GM18505 (cell line): ENCODE measurements at regions not wholly inside any gene's neighbourhood (a gene's known extent, or its start where the extent isn't known, plus 50 kb on each side); places are given as distances from the start of the nearest gene placed in this dataset.

ENCODE experiments used
- ATAC-seq: cut with Tn5 transposase; IDR thresholded peaks from one replicate; pipeline ENCODE4 v1.9.1; 2021; ENCODE audit not compliant: unreplicated experiment
- POLR2A ChIP-seq: IDR thresholded peaks from 4 replicates; pipeline ENCODE4 v1.6.1; 2011; ENCODE audit warnings: borderline replicate concordance; ENCODE audit not compliant: insufficient read depth, insufficient read length; ENCODE audit errors: extremely low read depth

DNA sequence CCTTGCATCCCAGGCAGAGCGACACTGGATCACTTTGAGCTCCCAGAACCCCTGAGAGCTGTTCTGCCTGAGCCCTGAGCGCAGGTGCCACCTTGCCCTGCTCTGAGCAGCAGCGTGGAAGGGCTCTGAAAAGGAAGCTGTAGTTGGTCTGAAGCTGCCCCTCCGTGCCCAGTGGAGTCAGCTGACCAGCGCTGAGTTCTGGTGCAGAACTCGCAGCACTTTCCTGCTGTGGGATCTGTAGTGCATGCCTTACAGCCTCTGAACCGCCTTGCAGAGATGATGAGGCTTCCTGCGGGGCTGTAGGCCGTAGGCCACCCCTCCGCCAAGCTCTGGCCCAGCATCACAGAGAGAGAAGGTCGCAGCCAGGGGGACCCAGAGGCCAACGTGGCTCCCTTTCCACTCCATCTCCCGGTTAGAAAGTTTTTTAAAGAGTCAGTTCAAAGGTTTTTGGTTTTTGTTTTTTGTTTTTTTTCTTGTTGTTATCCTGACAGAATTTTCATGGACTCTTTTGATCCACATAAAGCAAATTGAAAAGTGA lies 158.3 kb upstream of the CST7 start:
- no peak for ATAC-seq
- no peak for TF ChIP-seq POLR2A

DNA sequence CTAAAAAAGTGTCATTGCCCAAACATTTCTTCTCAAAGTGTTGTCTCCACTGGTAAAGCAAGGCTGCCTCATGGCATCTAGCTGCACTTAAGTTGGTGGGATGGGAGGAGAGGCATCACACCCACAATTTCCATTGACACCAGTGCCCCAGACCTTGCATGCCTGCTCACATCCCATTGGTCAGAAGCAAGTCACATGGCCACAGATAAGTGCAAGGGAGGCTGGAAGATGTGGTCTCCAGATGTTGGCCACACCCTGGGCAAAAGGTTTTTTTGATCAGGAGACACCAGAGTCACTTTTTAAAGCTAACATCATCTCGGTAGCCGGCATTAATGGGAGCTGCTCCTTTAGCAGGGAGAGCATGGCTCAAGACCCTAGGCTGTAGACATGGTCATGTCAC lies 157.1 kb upstream of the CST7 start:
- no peak for TF ChIP-seq POLR2A
- ATAC-seq: no peak

- no peak for ATAC-seq
- TF ChIP-seq POLR2A: no peak
Measured at GRCh38 chr20:24792641-24793495, 156.2 kb upstream of the CST7 start.

- no peak for ATAC-seq
- no peak for TF ChIP-seq POLR2A
Measured at GRCh38 chr20:24795436-24795835, 153.6 kb upstream of the CST7 start.

GRCh38 chr20:24796236-24796635 lies 152.8 kb upstream of the CST7 start:
- TF ChIP-seq POLR2A: no peak
- ATAC-seq: no peak

DNA sequence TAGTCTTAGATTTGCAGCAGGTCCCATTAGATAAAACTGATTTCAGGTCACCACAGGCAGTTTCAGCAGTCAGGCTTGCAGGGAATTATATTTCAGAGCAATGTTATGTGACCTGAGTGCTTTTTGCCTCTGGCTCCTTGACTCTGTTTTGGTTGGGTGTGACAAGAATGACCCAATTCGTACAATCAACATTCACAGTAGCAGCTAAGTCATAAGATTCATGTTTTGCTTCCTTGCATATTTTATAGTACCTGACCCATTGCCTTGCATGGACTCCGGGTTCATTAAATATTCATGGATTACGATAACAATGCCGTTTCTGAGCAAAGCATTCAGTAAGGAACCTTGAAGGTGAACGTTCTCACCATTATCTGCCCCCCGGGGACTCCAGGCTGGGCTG lies 152.0 kb upstream of the CST7 start:
- no peak for TF ChIP-seq POLR2A
- ATAC-seq: no peak

DNA sequence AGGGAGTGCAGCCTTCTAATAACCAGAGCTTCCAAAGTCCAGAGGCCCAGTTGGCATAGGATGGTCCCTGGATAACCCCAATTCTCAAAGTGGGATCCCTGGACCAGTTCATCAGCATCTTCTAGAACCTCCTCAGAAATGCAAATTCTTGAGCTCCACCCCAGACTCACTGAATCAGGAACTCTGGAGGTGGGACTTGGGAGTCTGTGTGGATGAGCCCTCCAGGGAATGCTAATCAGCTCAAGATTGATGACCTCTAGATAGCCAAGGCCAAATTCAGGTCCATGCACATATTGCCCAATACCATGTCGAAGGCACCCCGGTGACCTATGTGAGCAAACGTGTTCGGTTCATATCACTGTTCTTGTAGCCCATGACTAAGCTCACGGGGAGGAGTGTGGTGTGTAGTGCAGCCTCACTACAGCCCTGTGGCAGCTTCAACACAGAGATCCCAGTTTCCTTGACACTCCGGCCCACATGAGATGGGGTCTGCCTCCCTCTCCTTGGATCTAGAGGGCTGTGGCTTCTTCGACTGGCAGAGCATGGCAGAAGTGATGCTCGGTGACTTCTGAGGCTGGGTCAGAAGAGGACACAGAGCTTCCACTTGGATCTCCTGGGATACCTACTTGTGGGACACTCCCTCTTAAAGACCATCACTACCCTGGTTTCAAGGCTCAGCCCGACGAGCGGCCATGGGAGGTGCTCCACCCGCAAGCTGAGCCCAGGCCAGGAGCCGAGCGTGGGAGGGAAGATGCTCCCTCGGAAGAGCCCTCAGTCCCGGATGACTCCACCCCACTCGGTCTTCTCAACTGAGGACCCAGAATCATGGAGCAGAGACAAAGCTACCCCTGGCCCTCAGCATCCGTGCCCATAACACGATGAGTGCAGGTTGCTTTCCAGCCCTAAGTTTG lies 151.1 kb upstream of the CST7 start:
- TF ChIP-seq POLR2A: no peak
- ATAC-seq: no peak

GRCh38 chr20:24798930-24799705 lies 150.0 kb upstream of the CST7 start:
- no peak for TF ChIP-seq POLR2A
- ATAC-seq: no peak

- no peak for ATAC-seq
- no peak for TF ChIP-seq POLR2A
Measured at GRCh38 chr20:24799971-24800580, 149.0 kb upstream of the CST7 start.

GRCh38 chr20:24802286-24802820 lies 146.7 kb upstream of the CST7 start:
- ATAC-seq: no peak

DNA sequence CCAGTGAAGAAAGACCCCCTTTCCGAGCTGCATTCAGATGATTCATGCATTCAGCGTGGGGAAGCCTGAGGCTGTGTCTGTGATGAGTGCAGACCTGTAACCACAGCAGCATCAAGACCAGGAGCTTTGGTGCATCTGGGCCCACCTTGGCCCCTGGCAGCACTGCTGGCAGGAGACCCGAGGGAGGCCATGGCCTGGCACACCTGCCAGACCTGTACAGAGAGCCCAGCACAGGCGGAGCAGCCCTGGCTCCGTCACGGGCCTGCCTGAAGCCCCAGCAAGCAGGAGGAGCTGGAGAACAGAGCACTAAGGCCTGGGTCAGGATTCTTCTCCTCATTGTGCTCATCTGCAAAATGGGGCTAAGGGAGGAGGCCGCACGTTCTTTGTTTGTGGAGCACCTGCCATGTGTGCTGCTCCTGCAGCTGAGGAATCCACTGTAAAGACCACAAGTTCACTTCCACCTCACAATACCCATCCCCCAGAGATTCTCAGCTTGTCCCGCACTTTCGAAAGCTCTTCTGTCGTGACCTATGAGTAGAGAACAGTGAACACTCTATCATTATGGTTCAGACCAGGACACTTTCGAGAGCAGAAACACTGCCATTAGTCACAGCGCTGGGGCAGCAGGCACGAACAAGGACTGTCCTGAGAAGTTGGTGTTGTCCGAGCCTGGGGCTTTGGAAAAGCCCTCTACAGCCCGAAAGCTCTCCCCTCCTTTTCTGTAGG lies 144.4 kb upstream of the CST7 start:
- no peak for TF ChIP-seq POLR2A
- ATAC-seq: no peak

More at GRCh38 chr20:24802286-24802820, 146.7 kb upstream of the CST7 start:
- TF ChIP-seq POLR2A: no peak
